ENCODE measurements at regions not wholly inside any gene's neighbourhood (a gene's known extent, or its start where the extent isn't known, plus 50 kb on each side); places are given as distances from the start of the nearest gene placed in this dataset.

GRCh38 chr11:111439901-111440300, 60.8 kb upstream of the POU2AF1 start:
- no peak for TF ChIP-seq SREBF1 (IDR thresholded peaks at IDR 0.05; ENCODE audit: low read length)
- no peak for TF ChIP-seq GABPA (IDR thresholded peaks at IDR 0.05; ENCODE audit: low read depth)
- no peak for TF ChIP-seq NR2C2 (IDR thresholded peaks at IDR 0.05; ENCODE audit: borderline replicate concordance, control insufficient read depth, insufficient read length, low read depth)
- no peak for TF ChIP-seq CREB1 (IDR thresholded peaks at IDR 0.05; ENCODE audit: low read depth)
- no peak for TF ChIP-seq POLR2A (IDR thresholded peaks at IDR 0.05; ENCODE audit: low read depth, low read length)
- TF ChIP-seq POLR2AphosphoS5 (IDR thresholded peaks at IDR 0.05; ENCODE audit: low read length), result no peak
